Caco-2 (cell line): ENCODE measurements at regions not wholly inside any gene's neighbourhood (a gene's known extent, or its start where the extent isn't known, plus 50 kb on each side); places are given as distances from the start of the nearest gene placed in this dataset.

Experiments
- BruUV-seq: library from RNA; stranded (reverse); fragments of 400-500 nt; replicated peaks from 2 replicates; lab custom pipeline; 2021; lab: Mats Ljungman, UMichigan
- CTCF ChIA-PET: fragments of 300-600 bp; sonication (Branson Sonifier 250); formaldehyde crosslinking; loops from one replicate; lab custom pipeline; 2022; ENCODE audit warnings: antibody characterized with exemption; lab: Charles Lee
- POLR2A ChIA-PET: fragments of 300-600 bp; sonication (Branson Sonifier 250); formaldehyde crosslinking; loops from one replicate; lab custom pipeline; 2022; ENCODE audit warnings: antibody characterized with exemption; lab: Charles Lee
- DNase-seq, 2 experiments: peaks; one replicate each; pipeline versions ENCODE4 v3.0.0 to v3.0.0-alpha.2; 2020 to 2022
- H3K27me3 ChIP-seq: replicated peaks from 2 replicates; pipeline ENCODE4 v1.6.0; 2011; ENCODE audit warnings: low read length; ENCODE audit not compliant: control insufficient read depth, insufficient read depth
- H3K36me3 ChIP-seq: 2 replicates; pipeline ENCODE4 v1.5.1; 2011; ENCODE audit warnings: low read length; ENCODE audit not compliant: control insufficient read depth, insufficient read depth
- H3K4me1 ChIP-seq: fragments of 250-450 bp; sonication (Bioruptor Pico); 2 replicates; pipeline ENCODE4 v1.5.1; 2020; ENCODE audit warnings: mild to moderate bottlenecking
- H3K4me3 ChIP-seq: 2 replicates; pipeline ENCODE4 v1.5.1; 2011; ENCODE audit warnings: low read depth, mild to moderate bottlenecking, control low read depth, low read length
- H3K9me3 ChIP-seq: fragments of 250-450 bp; sonication (Bioruptor Pico); 2 replicates; pipeline ENCODE4 v1.5.1; 2020; ENCODE audit warnings: mild to moderate bottlenecking, moderate library complexity
- H3K27ac Mint-ChIP-seq: one replicate; pipeline ENCODE4 v1.8.0; 2022; ENCODE audit warnings: mixed read lengths; ENCODE audit not compliant: unreplicated experiment
- H3K27me3 Mint-ChIP-seq: one replicate; pipeline ENCODE4 v1.8.0; 2022; ENCODE audit warnings: mixed read lengths; ENCODE audit not compliant: insufficient read depth, unreplicated experiment
- H3K36me3 Mint-ChIP-seq: one replicate; pipeline ENCODE4 v1.8.0; 2022; ENCODE audit warnings: mild to moderate bottlenecking, mixed read lengths; ENCODE audit not compliant: insufficient read depth, unreplicated experiment
- H3K4me1 Mint-ChIP-seq: one replicate; pipeline ENCODE4 v1.8.0; 2022; ENCODE audit warnings: low read depth, mixed read lengths; ENCODE audit not compliant: unreplicated experiment
- H3K4me3 Mint-ChIP-seq: one replicate; pipeline ENCODE4 v1.8.0; 2022; ENCODE audit warnings: mild to moderate bottlenecking, moderate library complexity, mixed read lengths; ENCODE audit not compliant: unreplicated experiment
- H3K9me3 Mint-ChIP-seq: one replicate; pipeline ENCODE4 v1.8.0; 2022; ENCODE audit warnings: mixed read lengths; ENCODE audit not compliant: unreplicated experiment
- intact Hi-C: fragments of 100-400 bp; cut with micrococcal nuclease; formaldehyde crosslinking; loops from one replicate; pipeline ENCODE4 v1.10.0; 2022; ENCODE audit not compliant: unreplicated experiment
- TF ChIP-seq, protein P1 (sequence below), 2 experiments: fragments of 200-600 bp in 1 of 2; IDR thresholded peaks; 1 replicate in 1 of 2; 2 replicates in 1 of 2; pipeline versions ENCODE4 v1.5.1 to v1.8.0; 2011 to 2022; ENCODE audit warnings: antibody characterized with exemption in 1 of 2, control low read depth in 1 of 2, inconsistent platforms in 1 of 2, low read depth in 1 of 2, low read length in 1 of 2, mild to moderate bottlenecking in 1 of 2, moderate library complexity in 1 of 2; ENCODE audit not compliant: insufficient read depth in 1 of 2, severe bottlenecking in 1 of 2, unreplicated experiment in 1 of 2

DNA sequence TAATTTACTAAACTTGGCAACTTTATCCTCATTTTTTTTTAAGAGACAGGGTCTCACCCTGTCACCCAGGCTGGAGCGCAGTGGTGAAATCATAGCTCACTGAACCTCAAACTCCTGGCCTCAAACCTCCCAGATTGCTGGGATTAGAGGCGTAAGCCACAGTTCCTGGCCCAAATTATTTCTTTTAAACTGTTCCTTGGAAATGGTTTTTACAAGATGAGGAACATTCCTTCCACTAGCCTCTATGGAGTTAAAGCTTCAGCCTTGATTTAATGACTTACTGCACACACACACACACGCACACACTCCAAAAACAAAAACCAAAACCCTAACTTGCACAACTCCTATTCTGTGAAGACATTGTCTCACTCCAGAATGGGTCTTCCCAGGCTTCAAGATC is 77.2 kb upstream of the TARS1 start:
- Histone ChIP-seq H3K27me3 (no peaks in the 10 kb centered on the region), H3K4me3 (no peak overlapping the region), H3K9me3 (no peaks in the 10 kb centered on the region; the same call in 1 of the 2 replicates), H3K36me3 (no peaks in the 10 kb centered on the region), H3K4me1 (no peaks in the 10 kb centered on the region)
- ChIA-PET POLR2A (no interaction called here), CTCF (no interaction called here)
- no TSS peak for BruUV-seq
- H3K9me3 Mint-ChIP-seq: peaks cover 4% of the 10 kb centered on the region
- no peak overlapping the region for H3K4me3 Mint-ChIP-seq
- TF ChIP-seq, protein P1, sequence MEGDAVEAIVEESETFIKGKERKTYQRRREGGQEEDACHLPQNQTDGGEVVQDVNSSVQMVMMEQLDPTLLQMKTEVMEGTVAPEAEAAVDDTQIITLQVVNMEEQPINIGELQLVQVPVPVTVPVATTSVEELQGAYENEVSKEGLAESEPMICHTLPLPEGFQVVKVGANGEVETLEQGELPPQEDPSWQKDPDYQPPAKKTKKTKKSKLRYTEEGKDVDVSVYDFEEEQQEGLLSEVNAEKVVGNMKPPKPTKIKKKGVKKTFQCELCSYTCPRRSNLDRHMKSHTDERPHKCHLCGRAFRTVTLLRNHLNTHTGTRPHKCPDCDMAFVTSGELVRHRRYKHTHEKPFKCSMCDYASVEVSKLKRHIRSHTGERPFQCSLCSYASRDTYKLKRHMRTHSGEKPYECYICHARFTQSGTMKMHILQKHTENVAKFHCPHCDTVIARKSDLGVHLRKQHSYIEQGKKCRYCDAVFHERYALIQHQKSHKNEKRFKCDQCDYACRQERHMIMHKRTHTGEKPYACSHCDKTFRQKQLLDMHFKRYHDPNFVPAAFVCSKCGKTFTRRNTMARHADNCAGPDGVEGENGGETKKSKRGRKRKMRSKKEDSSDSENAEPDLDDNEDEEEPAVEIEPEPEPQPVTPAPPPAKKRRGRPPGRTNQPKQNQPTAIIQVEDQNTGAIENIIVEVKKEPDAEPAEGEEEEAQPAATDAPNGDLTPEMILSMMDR (IDR thresholded peaks at IDR 0.05; ENCODE audit: insufficient read depth in 1 of 2, low read depth in 1 of 2, low read length in 1 of 2, severe bottlenecking in 1 of 2, unreplicated experiment in 1 of 2): no peak
- H3K27me3 Mint-ChIP-seq: peaks cover 11% of the 10 kb centered on the region
- H3K36me3 Mint-ChIP-seq: no peaks in the 10 kb centered on the region
- DNase-seq: no peak
- intact Hi-C loops: no loop called here
- no peak overlapping the region for H3K27ac Mint-ChIP-seq
- H3K4me1 Mint-ChIP-seq: no peaks in the 10 kb centered on the region

DNA sequence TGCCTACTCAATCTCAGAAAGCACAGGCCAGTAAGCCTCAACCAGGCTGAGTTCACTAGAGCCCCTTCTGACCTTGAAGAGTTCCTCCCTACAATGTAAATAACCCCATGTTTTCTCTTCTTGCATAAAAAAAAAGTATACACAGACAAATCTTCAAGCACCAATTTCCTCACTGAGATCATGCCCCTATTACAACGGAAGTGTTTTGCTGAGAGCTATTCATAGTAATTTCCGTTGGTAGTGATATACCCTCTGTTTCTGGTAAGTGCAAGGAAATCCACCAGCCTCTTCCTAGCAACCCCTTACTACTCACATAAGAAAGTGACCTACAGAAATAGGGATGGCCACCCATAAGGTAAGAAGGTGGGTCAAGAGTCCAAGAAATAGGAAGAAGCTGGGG is 76.4 kb upstream of the TARS1 start:
- H3K27ac Mint-ChIP-seq: no peak overlapping the region
- no peaks in the 10 kb centered on the region for H3K4me1 Mint-ChIP-seq
- peaks cover 11% of the 10 kb centered on the region for H3K27me3 Mint-ChIP-seq
- TF ChIP-seq, protein P1 (IDR thresholded peaks at IDR 0.05; ENCODE audit: insufficient read depth in 1 of 2, low read depth in 1 of 2, low read length in 1 of 2, severe bottlenecking in 1 of 2, unreplicated experiment in 1 of 2): no peak
- Histone ChIP-seq H3K36me3 (no peaks in the 10 kb centered on the region), H3K4me1 (no peaks in the 10 kb centered on the region), H3K4me3 (no peak overlapping the region), H3K27me3 (no peaks in the 10 kb centered on the region), H3K9me3 (no peaks in the 10 kb centered on the region; the same call in 1 of the 2 replicates)
- ChIA-PET POLR2A (no interaction called here), CTCF (no interaction called here)
- no peak overlapping the region for H3K4me3 Mint-ChIP-seq
- DNase-seq: no peak
- BruUV-seq: no TSS peak
- intact Hi-C loops: no loop called here
- H3K36me3 Mint-ChIP-seq: no peaks in the 10 kb centered on the region
- H3K9me3 Mint-ChIP-seq: no peaks in the 10 kb centered on the region

DNA sequence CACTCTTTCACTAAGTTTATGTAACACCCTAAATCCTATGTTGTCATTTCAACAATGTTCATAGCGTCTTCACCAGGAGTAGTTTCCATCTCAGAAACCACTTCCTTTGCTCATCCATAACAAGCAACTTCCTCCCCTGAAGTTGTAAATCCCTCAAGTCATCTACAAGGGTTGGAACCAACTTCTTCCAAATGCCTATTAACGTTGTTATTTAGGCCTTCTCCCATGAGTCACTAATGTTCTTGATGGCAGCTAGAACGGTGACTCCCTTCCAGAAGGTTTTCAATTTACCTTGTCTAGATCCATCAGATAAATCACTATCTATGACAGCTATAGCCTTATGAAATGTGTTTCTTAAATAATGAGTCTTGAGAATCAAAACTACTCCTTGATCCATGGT is 73.3 kb upstream of the TARS1 start:
- ChIA-PET POLR2A (no interaction called here), CTCF (no interaction called here)
- Histone ChIP-seq H3K9me3 (no peaks in the 10 kb centered on the region), H3K4me1 (no peaks in the 10 kb centered on the region), H3K27me3 (no peaks in the 10 kb centered on the region), H3K4me3 (no peak overlapping the region), H3K36me3 (no peaks in the 10 kb centered on the region)
- Mint-ChIP-seq H3K9me3 (no peaks in the 10 kb centered on the region), H3K4me1 (no peaks in the 10 kb centered on the region), H3K27ac (no peak overlapping the region), H3K27me3 (peaks cover 4% of the 10 kb centered on the region), H3K4me3 (no peak overlapping the region), H3K36me3 (no peaks in the 10 kb centered on the region)
- BruUV-seq: no TSS peak
- intact Hi-C loops: no loop called here
- DNase-seq: no peak
- TF ChIP-seq, protein P1 (IDR thresholded peaks at IDR 0.05; ENCODE audit: insufficient read depth in 1 of 2, low read depth in 1 of 2, low read length in 1 of 2, severe bottlenecking in 1 of 2, unreplicated experiment in 1 of 2): no peak
